ENCODE measurements at regions not wholly inside any gene's neighbourhood (a gene's known extent, or its start where the extent isn't known, plus 50 kb on each side); places are given as distances from the start of the nearest gene placed in this dataset.

DNA sequence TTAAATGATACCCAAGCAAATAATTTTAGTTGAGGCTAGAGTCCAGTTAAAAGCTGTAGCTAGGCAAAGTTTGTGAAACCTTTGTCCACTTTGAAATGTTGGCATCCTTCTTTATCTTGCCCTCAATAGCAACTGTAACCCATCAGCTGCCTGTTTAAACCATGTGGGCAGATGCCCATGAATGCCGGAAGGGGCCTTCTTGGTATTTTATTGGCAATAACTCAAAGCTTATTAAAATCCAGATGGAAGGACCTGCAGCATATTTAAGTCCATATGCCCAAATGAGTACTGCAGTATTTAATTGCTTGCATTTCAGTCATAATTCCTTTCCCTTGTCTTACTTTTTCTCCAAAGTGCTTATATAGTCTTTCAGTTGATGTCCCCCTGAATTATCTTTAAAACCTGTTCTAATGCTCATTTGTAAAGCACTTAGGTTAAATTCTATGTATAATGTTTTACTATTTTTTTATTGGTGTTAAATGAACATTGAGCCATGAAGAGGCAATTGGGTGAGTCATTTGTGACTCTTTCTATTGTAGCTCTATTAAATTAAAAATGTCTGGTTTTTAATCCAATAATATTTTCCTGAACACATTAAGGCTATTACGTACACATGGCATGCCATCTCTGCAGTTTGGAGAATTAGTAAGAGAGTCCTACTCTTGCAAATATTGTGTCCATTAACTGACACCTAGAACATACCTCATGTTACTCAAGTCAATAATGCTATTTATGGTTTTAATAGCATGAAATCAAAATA is 225.3 kb downstream of the KCNJ2 start:
- TF ChIP-seq, protein P1, sequence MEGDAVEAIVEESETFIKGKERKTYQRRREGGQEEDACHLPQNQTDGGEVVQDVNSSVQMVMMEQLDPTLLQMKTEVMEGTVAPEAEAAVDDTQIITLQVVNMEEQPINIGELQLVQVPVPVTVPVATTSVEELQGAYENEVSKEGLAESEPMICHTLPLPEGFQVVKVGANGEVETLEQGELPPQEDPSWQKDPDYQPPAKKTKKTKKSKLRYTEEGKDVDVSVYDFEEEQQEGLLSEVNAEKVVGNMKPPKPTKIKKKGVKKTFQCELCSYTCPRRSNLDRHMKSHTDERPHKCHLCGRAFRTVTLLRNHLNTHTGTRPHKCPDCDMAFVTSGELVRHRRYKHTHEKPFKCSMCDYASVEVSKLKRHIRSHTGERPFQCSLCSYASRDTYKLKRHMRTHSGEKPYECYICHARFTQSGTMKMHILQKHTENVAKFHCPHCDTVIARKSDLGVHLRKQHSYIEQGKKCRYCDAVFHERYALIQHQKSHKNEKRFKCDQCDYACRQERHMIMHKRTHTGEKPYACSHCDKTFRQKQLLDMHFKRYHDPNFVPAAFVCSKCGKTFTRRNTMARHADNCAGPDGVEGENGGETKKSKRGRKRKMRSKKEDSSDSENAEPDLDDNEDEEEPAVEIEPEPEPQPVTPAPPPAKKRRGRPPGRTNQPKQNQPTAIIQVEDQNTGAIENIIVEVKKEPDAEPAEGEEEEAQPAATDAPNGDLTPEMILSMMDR (IDR thresholded peaks at IDR 0.05) = no peak
- TF ChIP-seq POLR2AphosphoS5 (IDR thresholded peaks at IDR 0.05; ENCODE audit: insufficient read depth in 1 of 2, low read depth in 1 of 2) (no peak), POLR2A (IDR thresholded peaks at IDR 0.05) (no peak)

All from vagina (tissue), 2 donors.